HepG2 (cell line): ENCODE measurements at regions not wholly inside any gene's neighbourhood (a gene's known extent, or its start where the extent isn't known, plus 50 kb on each side); places are given as distances from the start of the nearest gene placed in this dataset.

Experiments used
- ATAC-seq: fragments of 200-7000 bp; cut with Tn5 transposase; 3 replicates; pipeline ENCODE4 v1.9.1; 2020; ENCODE audit warnings: mild to moderate bottlenecking, moderate library complexity
- BruUV-seq: library from RNA; stranded (reverse); fragments of 400-500 nt; replicated peaks from 2 replicates; lab custom pipeline; 2021; lab: Mats Ljungman, UMichigan
- CTCF ChIA-PET: fragments of 300-600 bp; formaldehyde crosslinking; extraction: SDS; loops from one replicate; lab custom pipeline; 2021; ENCODE audit warnings: low total read pairs, inconsistent platforms, low intra/inter-chr PET ratio; lab: Yijun Ruan, JAX
- POLR2A ChIA-PET: fragments of 350-600 bp; sonication (Branson Sonifier 250); formaldehyde crosslinking; loops from one replicate; lab custom pipeline; 2020; ENCODE audit warnings: antibody characterized with exemption, inconsistent platforms; lab: Yijun Ruan, JAX
- DNase-seq: peaks from one replicate; pipeline ENCODE4 v3.0.0-alpha.2; 2015; ENCODE audit warnings: low spot score
- FAIRE-seq: peaks from 3 replicates; lab custom pipeline; 2011; peaks lifted over from hg19 to GRCh38; lab: Jason Lieb, UNC
- H2AFZ ChIP-seq: one replicate; pipeline ENCODE4 v1.6.1; 2011; ENCODE audit warnings: low read length, inconsistent platforms
- H3K27ac ChIP-seq: fragments of 300-600 bp; 3 replicates; pipeline ENCODE4 v1.8.0; 2011; ENCODE audit warnings: mixed run types, mild to moderate bottlenecking, mixed read lengths, low read length, inconsistent platforms; ENCODE audit not compliant: insufficient read depth; ENCODE audit errors: extremely low read length
- H3K27me3 ChIP-seq, 2 experiments: fragments of 200-600 bp in 1 of 2; 2 replicates in 1 of 2; 3 replicates in 1 of 2; pipeline versions ENCODE4 v1.6.0 to v1.8.0; 2011; ENCODE audit warnings: low read length in 2 of 2, mild to moderate bottlenecking in 2 of 2, moderate library complexity in 2 of 2, inconsistent platforms in 1 of 2; ENCODE audit not compliant: insufficient read depth in 2 of 2, control insufficient read depth in 1 of 2
- H3K36me3 ChIP-seq, 2 experiments: fragments of 200-600 bp in 1 of 2; replicated peaks in 1 of 2; 2 replicates in 1 of 2; 3 replicates in 1 of 2; pipeline versions ENCODE4 v1.5.1 to v1.8.0; 2011; ENCODE audit warnings: low read length in 2 of 2, inconsistent platforms in 1 of 2; ENCODE audit not compliant: insufficient read depth in 2 of 2, control insufficient read depth in 1 of 2
- H3K4me1 ChIP-seq: 2 replicates; pipeline ENCODE4 v1.5.1; 2012; ENCODE audit warnings: low read length, inconsistent platforms; ENCODE audit not compliant: insufficient read depth
- H3K4me2 ChIP-seq: 2 replicates; pipeline ENCODE4 v1.6.0; 2011; ENCODE audit warnings: low read depth, low read length, inconsistent platforms
- H3K4me3 ChIP-seq, 3 experiments: fragments of 200-600 bp in 1 of 3; sonication (generic), shearing (Covaris generic) in 1 of 3; replicated peaks in 1 of 3; 2 replicates each; pipeline ENCODE4 v1.5.1; 2011 to 2016; ENCODE audit warnings: low read length in 3 of 3, inconsistent platforms in 2 of 3, low read depth in 2 of 3, mild to moderate bottlenecking in 2 of 3, control low read depth in 1 of 3, mixed read lengths in 1 of 3; ENCODE audit not compliant: insufficient read depth in 1 of 3
- H3K79me2 ChIP-seq: one replicate; pipeline ENCODE4 v1.6.1; 2011; ENCODE audit warnings: low read length, inconsistent platforms; ENCODE audit not compliant: insufficient read depth
- H3K9ac ChIP-seq: 2 replicates; pipeline ENCODE4 v1.6.0; 2011; ENCODE audit warnings: mild to moderate bottlenecking, low read depth, low read length, inconsistent platforms; ENCODE audit not compliant: insufficient read depth
- H3K9me3 ChIP-seq: 2 replicates; pipeline ENCODE4 v1.5.1; 2012; ENCODE audit warnings: mild to moderate bottlenecking, low read length
- H4K20me1 ChIP-seq: 2 replicates; pipeline ENCODE4 v1.6.0; 2011; ENCODE audit warnings: inconsistent platforms, mild to moderate bottlenecking, low read length, moderate library complexity; ENCODE audit not compliant: insufficient read depth
- GTF2F1 ChIP-seq: fragments of 150-350 bp; IDR thresholded peaks from 2 replicates; pipeline ENCODE4 v1.6.1; 2014; ENCODE audit warnings: low read length
- HOMEZ ChIP-seq: IDR thresholded peaks from 2 replicates; pipeline ENCODE4 v1.6.1; 2016; ENCODE audit warnings: low read depth
- MAFF ChIP-seq: IDR thresholded peaks from 2 replicates; pipeline ENCODE4 v1.6.1; 2011; ENCODE audit warnings: low read depth, low read length, improper control_type of control experiment
- MEIS1 ChIP-seq: sonication (generic); formaldehyde crosslinking; IDR thresholded peaks from 2 replicates; pipeline ENCODE4 v1.9.0; 2021; ENCODE audit warnings: mild to moderate bottlenecking, missing genetic modification reagents, moderate library complexity, borderline replicate concordance
- NR2F2 ChIP-seq: IDR thresholded peaks from 2 replicates; pipeline ENCODE4 v1.6.1; 2012; ENCODE audit warnings: low read depth, inconsistent platforms, borderline replicate concordance
- SYNCRIP ChIP-seq: fragments of 200-400 bp; formaldehyde crosslinking; IDR thresholded peaks from 2 replicates; pipeline ENCODE4 v1.6.1; 2018; ENCODE audit warnings: mild to moderate bottlenecking, low read depth, low read length; ENCODE audit not compliant: insufficient read depth
- ZNF17 ChIP-seq: sonication (generic); formaldehyde crosslinking; IDR thresholded peaks from 2 replicates; pipeline ENCODE4 v1.5.0; 2020; ENCODE audit warnings: mild to moderate bottlenecking, missing genetic modification reagents
- ZNF564 ChIP-seq: sonication (generic); formaldehyde crosslinking; IDR thresholded peaks from 2 replicates; pipeline ENCODE4 v1.8.1; 2023; ENCODE audit warnings: mild to moderate bottlenecking, missing genetic modification reagents
- ZNF605 ChIP-seq: sonication (generic); formaldehyde crosslinking; IDR thresholded peaks from 2 replicates; pipeline ENCODE4 v1.8.0; 2022; ENCODE audit warnings: mild to moderate bottlenecking, missing genetic modification reagents
- ZNF792 ChIP-seq: IDR thresholded peaks from 2 replicates; pipeline ENCODE4 v1.6.1; 2016
- ZNF883 ChIP-seq: sonication (generic); formaldehyde crosslinking; IDR thresholded peaks from 2 replicates; pipeline ENCODE4 v1.5.1; 2020; ENCODE audit warnings: mild to moderate bottlenecking, missing genetic modification reagents; ENCODE audit errors: not compliant biosample characterization
- in situ Hi-C: cut with HindIII; loops from 2 replicates; pipeline ENCODE4 v1.10.0; 2017; ENCODE audit warnings: low pct_unique_long_range_greater_than_20kb; ENCODE audit not compliant: extremely low pct_ligation_motif_present
- intact Hi-C: fragments of 100-400 bp; cut with micrococcal nuclease; formaldehyde crosslinking; loops from one replicate; pipeline ENCODE4 v1.10.0; 2022; ENCODE audit not compliant: unreplicated experiment
- TF ChIP-seq, protein P1 (sequence below), 2 experiments: fragments of 450-650 bp in 1 of 2; sonication (generic) in 1 of 2; formaldehyde crosslinking in 1 of 2; IDR thresholded peaks; 2 replicates each; pipeline versions ENCODE4 v1.6.1 to v1.8.0; 2016 to 2022; ENCODE audit warnings: antibody characterized with exemption in 1 of 2, mild to moderate bottlenecking in 1 of 2, missing genetic modification reagents in 1 of 2
- TF ChIP-seq, protein P2 (sequence below): sonication (generic); formaldehyde crosslinking; IDR thresholded peaks from 2 replicates; pipeline ENCODE4 v1.5.0; 2020; ENCODE audit warnings: mild to moderate bottlenecking, missing genetic modification reagents

DNA sequence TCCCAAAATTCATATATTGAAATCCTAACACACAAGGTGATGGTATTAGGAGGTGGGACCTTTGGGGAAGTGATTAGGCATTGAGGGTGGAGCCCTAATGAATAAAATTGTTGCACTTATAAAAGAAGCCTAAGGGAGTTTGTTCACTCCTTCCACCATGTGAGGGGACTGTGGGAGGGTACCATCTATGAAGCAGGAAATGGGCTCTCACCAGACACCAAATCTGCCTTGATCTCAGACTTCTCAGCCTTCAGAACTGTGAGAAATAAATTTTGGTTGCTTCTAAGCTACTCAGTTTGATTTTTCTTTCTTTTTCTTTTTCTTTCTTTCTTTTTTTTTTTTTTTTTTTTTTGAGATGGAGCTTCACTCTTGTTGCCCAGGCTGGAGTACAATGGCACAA, 116.2 kb upstream of the GPC3 start:
- ATAC-seq (no peak), FAIRE-seq (peak; percentile 15), DNase-seq (no peak)
- Histone ChIP-seq H3K4me2 (no peak overlapping the region), H3K27ac (no peak overlapping the region), H3K79me2 (no peaks in the 10 kb centered on the region), H3K4me3 (no peak overlapping the region), H3K27me3 (no peaks in the 10 kb centered on the region), H3K9ac (no peak overlapping the region), H4K20me1 (no peaks in the 10 kb centered on the region), H3K4me1 (no peaks in the 10 kb centered on the region), H2AFZ (no peak overlapping the region), H3K9me3 (no peaks in the 10 kb centered on the region), H3K36me3 (no peaks in the 10 kb centered on the region)
- intact Hi-C loops (no loop called here), in situ Hi-C loops (no loop called here)
- BruUV-seq = no TSS peak
- ChIA-PET CTCF (no interaction called here), POLR2A (no interaction called here)
- TF ChIP-seq HOMEZ = no peak
- TF ChIP-seq MAFF = no peak
- no peak for TF ChIP-seq ZNF605
- no peak for TF ChIP-seq NR2F2
- no peak for TF ChIP-seq ZNF17 (CRISPR knock-in tag)
- TF ChIP-seq GTF2F1 = no peak
- TF ChIP-seq ZNF883 = no peak
- TF ChIP-seq, protein P1, sequence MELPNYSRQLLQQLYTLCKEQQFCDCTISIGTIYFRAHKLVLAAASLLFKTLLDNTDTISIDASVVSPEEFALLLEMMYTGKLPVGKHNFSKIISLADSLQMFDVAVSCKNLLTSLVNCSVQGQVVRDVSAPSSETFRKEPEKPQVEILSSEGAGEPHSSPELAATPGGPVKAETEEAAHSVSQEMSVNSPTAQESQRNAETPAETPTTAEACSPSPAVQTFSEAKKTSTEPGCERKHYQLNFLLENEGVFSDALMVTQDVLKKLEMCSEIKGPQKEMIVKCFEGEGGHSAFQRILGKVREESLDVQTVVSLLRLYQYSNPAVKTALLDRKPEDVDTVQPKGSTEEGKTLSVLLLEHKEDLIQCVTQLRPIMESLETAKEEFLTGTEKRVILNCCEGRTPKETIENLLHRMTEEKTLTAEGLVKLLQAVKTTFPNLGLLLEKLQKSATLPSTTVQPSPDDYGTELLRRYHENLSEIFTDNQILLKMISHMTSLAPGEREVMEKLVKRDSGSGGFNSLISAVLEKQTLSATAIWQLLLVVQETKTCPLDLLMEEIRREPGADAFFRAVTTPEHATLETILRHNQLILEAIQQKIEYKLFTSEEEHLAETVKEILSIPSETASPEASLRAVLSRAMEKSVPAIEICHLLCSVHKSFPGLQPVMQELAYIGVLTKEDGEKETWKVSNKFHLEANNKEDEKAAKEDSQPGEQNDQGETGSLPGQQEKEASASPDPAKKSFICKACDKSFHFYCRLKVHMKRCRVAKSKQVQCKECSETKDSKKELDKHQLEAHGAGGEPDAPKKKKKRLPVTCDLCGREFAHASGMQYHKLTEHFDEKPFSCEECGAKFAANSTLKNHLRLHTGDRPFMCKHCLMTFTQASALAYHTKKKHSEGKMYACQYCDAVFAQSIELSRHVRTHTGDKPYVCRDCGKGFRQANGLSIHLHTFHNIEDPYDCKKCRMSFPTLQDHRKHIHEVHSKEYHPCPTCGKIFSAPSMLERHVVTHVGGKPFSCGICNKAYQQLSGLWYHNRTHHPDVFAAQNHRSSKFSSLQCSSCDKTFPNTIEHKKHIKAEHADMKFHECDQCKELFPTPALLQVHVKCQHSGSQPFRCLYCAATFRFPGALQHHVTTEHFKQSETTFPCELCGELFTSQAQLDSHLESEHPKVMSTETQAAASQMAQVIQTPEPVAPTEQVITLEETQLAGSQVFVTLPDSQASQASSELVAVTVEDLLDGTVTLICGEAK (IDR thresholded peaks at IDR 0.05) = no peak
- TF ChIP-seq, protein P1 (CRISPR knock-in tag; IDR thresholded peaks at IDR 0.05) = no peak
- no peak for TF ChIP-seq ZNF564 (CRISPR knock-in tag)
- TF ChIP-seq, protein P2, sequence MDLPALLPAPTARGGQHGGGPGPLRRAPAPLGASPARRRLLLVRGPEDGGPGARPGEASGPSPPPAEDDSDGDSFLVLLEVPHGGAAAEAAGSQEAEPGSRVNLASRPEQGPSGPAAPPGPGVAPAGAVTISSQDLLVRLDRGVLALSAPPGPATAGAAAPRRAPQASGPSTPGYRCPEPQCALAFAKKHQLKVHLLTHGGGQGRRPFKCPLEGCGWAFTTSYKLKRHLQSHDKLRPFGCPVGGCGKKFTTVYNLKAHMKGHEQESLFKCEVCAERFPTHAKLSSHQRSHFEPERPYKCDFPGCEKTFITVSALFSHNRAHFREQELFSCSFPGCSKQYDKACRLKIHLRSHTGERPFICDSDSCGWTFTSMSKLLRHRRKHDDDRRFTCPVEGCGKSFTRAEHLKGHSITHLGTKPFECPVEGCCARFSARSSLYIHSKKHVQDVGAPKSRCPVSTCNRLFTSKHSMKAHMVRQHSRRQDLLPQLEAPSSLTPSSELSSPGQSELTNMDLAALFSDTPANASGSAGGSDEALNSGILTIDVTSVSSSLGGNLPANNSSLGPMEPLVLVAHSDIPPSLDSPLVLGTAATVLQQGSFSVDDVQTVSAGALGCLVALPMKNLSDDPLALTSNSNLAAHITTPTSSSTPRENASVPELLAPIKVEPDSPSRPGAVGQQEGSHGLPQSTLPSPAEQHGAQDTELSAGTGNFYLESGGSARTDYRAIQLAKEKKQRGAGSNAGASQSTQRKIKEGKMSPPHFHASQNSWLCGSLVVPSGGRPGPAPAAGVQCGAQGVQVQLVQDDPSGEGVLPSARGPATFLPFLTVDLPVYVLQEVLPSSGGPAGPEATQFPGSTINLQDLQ (CRISPR knock-in tag) = no peak
- no peak for TF ChIP-seq MEIS1 (CRISPR knock-in tag)
- no peak for TF ChIP-seq SYNCRIP
- no peak for TF ChIP-seq ZNF792 (CRISPR knock-in tag)
